Hepatocyte (in vitro differentiated cells): ENCODE measurements at regions not wholly inside any gene's neighbourhood (a gene's known extent, or its start where the extent isn't known, plus 50 kb on each side); places are given as distances from the start of the nearest gene placed in this dataset.
"Not testable (repeated sequence)": the region's sequence is repeated elsewhere in the genome, so short reads cannot be mapped to it uniquely, and the experiment has no call there.

Source experiments
- DNase-seq: peaks from one replicate; pipeline ENCODE4 v3.0.0-alpha.2; 2016; ENCODE audit warnings: low spot score
- H2AFZ ChIP-seq: fragments of 200-600 bp; sonication (generic); 2 replicates; pipeline ENCODE4 v1.6.0; 2016; ENCODE audit warnings: antibody characterized with exemption, mild to moderate bottlenecking
- H3K27ac ChIP-seq: fragments of 200-600 bp; sonication (generic); 2 replicates; pipeline ENCODE4 v1.5.1; 2016; ENCODE audit warnings: mild to moderate bottlenecking
- H3K27me3 ChIP-seq: fragments of 200-600 bp; sonication (generic); 2 replicates; pipeline ENCODE4 v1.6.1; 2016
- H3K36me3 ChIP-seq: fragments of 200-600 bp; sonication (generic); replicated peaks from 2 replicates; pipeline ENCODE4 v1.5.1; 2016; ENCODE audit warnings: low read depth; ENCODE audit not compliant: insufficient read depth
- H3K4me1 ChIP-seq: fragments of 200-600 bp; sonication (generic); 2 replicates; pipeline ENCODE4 v1.5.1; 2016; ENCODE audit warnings: mild to moderate bottlenecking, moderate library complexity; ENCODE audit not compliant: insufficient read depth
- H3K4me2 ChIP-seq: fragments of 200-600 bp; sonication (generic); 2 replicates; pipeline ENCODE4 v1.6.0; 2016
- H3K4me3 ChIP-seq: fragments of 200-600 bp; sonication (generic); 2 replicates; pipeline ENCODE4 v1.5.1; 2016; ENCODE audit warnings: mild to moderate bottlenecking
- H3K79me2 ChIP-seq: fragments of 200-600 bp; sonication (generic); 2 replicates; pipeline ENCODE4 v1.6.0; 2017; ENCODE audit warnings: mild to moderate bottlenecking
- H3K9me2 ChIP-seq: fragments of 200-600 bp; sonication (generic); replicated peaks from 2 replicates; pipeline ENCODE4 v1.6.0; 2017; ENCODE audit warnings: mild to moderate bottlenecking; ENCODE audit not compliant: insufficient read depth
- H3K9me3 ChIP-seq: fragments of 200-600 bp; sonication (generic); 2 replicates; pipeline ENCODE4 v1.5.1; 2016; ENCODE audit warnings: low read depth, mild to moderate bottlenecking
- H4K20me1 ChIP-seq: fragments of 200-600 bp; sonication (generic); 2 replicates; pipeline ENCODE4 v1.6.0; 2016; ENCODE audit warnings: mild to moderate bottlenecking; ENCODE audit not compliant: insufficient read depth, poor library complexity, severe bottlenecking
- CTCF ChIP-seq: fragments of 200-600 bp; sonication (generic); IDR thresholded peaks from 2 replicates; pipeline ENCODE4 v1.5.1; 2016; ENCODE audit warnings: antibody characterized with exemption, mild to moderate bottlenecking; ENCODE audit not compliant: poor library complexity
- EZH2 ChIP-seq: fragments of 200-600 bp; sonication (generic); IDR thresholded peaks from 2 replicates; pipeline ENCODE4 v1.6.1; 2016; ENCODE audit warnings: antibody characterized with exemption, mild to moderate bottlenecking, borderline replicate concordance
- EZH2phosphoT487 ChIP-seq: fragments of 200-600 bp; sonication (generic); IDR thresholded peaks from one replicate; pipeline ENCODE4 v1.6.1; 2018; ENCODE audit warnings: antibody characterized with exemption, mild to moderate bottlenecking, low read depth, moderate library complexity; ENCODE audit not compliant: unreplicated experiment, severe bottlenecking
- WGBS: methylation state at CpG from one replicate; pipeline ENCODE4 v1.1.6; 2016; ENCODE audit warnings: low lambda C conversion rate; ENCODE audit errors: missing lambda C conversion rate; 5-methylcytosine and 5-hydroxymethylcytosine counted together

DNA sequence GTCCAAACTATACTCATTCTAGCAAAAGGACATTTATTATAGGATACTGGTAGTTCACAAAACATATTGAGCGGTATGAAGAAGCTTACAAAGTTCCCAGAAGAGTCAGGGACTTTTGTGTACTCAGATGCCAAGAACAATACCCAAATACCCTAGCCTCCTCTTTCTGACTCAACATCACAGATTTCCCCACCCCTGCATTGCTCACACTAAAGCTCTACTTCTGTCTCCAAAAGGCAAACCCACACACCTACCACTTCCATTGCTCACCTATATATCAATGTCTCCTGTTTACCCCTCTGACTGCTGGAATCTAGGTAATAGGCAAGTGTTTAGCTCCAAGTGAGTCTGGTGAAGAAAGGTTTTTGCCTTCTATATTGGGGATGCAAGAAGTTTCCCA, 100.7 kb upstream of the HCCS start:
- TF ChIP-seq EZH2 (no peak), CTCF (no peak), EZH2phosphoT487 (no peak)
- DNase-seq = no peak
- H3K27ac ChIP-seq = no peak overlapping the region
- no peaks in the 10 kb centered on the region for H3K9me3 ChIP-seq
- no peaks in the 10 kb centered on the region for H3K79me2 ChIP-seq
- no peak overlapping the region for H3K4me2 ChIP-seq
- no peaks in the 10 kb centered on the region for H3K9me2 ChIP-seq
- no peaks in the 10 kb centered on the region for H4K20me1 ChIP-seq
- H3K27me3 ChIP-seq = no peaks in the 10 kb centered on the region
- WGBS = 65% methylated on average over 1 of the region's 1 CpG
- H3K36me3 ChIP-seq = no peaks in the 10 kb centered on the region
- no peaks in the 10 kb centered on the region for H3K4me1 ChIP-seq
- no peak overlapping the region for H3K4me3 ChIP-seq
- H2AFZ ChIP-seq = no peak overlapping the region

DNA sequence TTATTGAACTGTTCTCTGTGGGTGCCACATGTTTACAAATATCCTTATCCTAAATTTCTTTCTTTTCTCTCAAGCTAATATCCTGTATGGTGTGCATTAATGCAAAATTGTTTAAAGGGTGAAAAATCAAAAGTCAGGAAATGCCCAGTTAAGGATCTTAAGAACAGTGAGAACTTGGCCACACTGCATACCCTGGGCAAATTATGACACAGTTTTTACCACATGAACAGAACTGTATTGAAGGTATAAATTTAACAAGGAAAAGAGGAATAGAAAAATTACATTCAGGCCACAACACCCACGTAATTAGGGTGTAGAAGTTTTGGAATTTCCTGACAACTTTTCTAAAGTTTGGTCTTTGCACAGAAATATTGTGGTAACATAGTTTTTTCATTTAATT, 94.4 kb upstream of the HCCS start:
- DNase-seq = no peak
- no peak for TF ChIP-seq EZH2
- TF ChIP-seq EZH2phosphoT487 = no peak
- no peak for TF ChIP-seq CTCF

DNA sequence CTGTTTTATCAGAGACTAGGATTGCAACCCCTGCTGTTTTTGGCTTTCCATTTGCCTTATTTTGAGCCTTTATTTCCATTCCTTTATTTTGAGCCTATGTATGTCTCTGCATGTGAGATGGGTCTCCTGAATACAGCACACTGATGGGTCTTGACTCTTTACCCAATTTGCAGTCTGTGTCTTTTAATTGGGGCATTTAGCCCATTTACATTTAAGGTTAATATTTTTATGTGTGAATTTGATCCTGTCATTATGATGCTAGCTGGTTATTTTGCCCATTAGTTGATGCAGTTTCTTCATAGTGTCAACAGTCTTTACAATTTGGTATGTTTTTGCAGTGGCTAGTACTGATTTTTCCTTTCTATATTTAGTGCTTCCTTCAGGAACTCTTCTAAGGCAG, 88.5 kb upstream of the HCCS start:
- not testable (repeated sequence) for H3K27ac ChIP-seq, H3K27me3 ChIP-seq, H3K79me2 ChIP-seq, H3K9me2 ChIP-seq, H3K9me3 ChIP-seq, H2AFZ ChIP-seq, H3K36me3 ChIP-seq, H3K4me2 ChIP-seq, DNase-seq, H4K20me1 ChIP-seq, H3K4me1 ChIP-seq, H3K4me3 ChIP-seq

More for the DNA sequence above, 94.4 kb upstream of the HCCS start:
- Histone ChIP-seq H3K4me3 (no peak overlapping the region), H3K9me2 (no peaks in the 10 kb centered on the region), H3K27me3 (no peaks in the 10 kb centered on the region), H3K4me2 (no peak overlapping the region), H2AFZ (no peak overlapping the region), H4K20me1 (no peaks in the 10 kb centered on the region), H3K27ac (no peak overlapping the region), H3K36me3 (no peaks in the 10 kb centered on the region), H3K79me2 (no peaks in the 10 kb centered on the region), H3K9me3 (no peaks in the 10 kb centered on the region), H3K4me1 (no peaks in the 10 kb centered on the region)
- WGBS = 44% methylated on average over 1 of the region's 1 CpG

DNA sequence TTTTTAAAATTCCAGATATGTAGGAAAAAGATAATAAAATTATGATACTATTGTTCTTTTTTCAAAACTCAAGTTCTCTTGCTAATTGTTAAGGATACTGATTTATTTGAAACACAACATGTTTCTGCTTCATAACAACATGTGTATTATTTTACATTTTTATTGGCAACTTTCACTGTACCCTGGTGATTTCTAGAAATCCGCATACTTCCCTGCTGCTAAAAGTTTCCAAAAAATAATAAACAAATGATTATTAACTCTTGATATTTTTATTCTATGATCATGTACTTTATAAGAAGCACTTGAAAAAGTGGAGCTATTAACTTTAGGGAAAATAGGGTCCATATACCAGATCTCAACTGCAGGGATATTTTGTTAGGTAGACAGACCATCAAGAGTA, 71.2 kb upstream of the HCCS start:
- H3K9me2 ChIP-seq = no peaks in the 10 kb centered on the region
- no peaks in the 10 kb centered on the region for H3K9me3 ChIP-seq
- DNase-seq = no peak
- no peaks in the 10 kb centered on the region for H3K4me1 ChIP-seq
- H2AFZ ChIP-seq = no peak overlapping the region
- no peak overlapping the region for H3K4me2 ChIP-seq
- H3K27me3 ChIP-seq = no peaks in the 10 kb centered on the region
- no peaks in the 10 kb centered on the region for H3K36me3 ChIP-seq
- H3K27ac ChIP-seq = no peak overlapping the region
- no peaks in the 10 kb centered on the region for H3K79me2 ChIP-seq
- H4K20me1 ChIP-seq = no peaks in the 10 kb centered on the region
- 74% methylated on average over 1 of the region's 1 CpG for WGBS
- no peak for TF ChIP-seq EZH2phosphoT487
- no peak for TF ChIP-seq CTCF
- TF ChIP-seq EZH2 = no peak
- H3K4me3 ChIP-seq = no peak overlapping the region
